ENCODE measurements at regions not wholly inside any gene's neighbourhood (a gene's known extent, or its start where the extent isn't known, plus 50 kb on each side); places are given as distances from the start of the nearest gene placed in this dataset.

- TF ChIP-seq CTCF (IDR thresholded peaks at IDR 0.05) (no peak), POLR2AphosphoS5 (IDR thresholded peaks at IDR 0.05; ENCODE audit: insufficient read depth in 1 of 2, low read depth in 1 of 2) (no peak)
Observed at GRCh38 chr11:24091594-24091993, 405.3 kb upstream of the LUZP2 start.
